HG03442 (cell line): ENCODE measurements at regions not wholly inside any gene's neighbourhood (a gene's known extent, or its start where the extent isn't known, plus 50 kb on each side); places are given as distances from the start of the nearest gene placed in this dataset.

Experiments used
- ATAC-seq: cut with Tn5 transposase; IDR thresholded peaks from one replicate; pipeline ENCODE4 v1.9.1; 2021; ENCODE audit warnings: mild to moderate bottlenecking, moderate library complexity; ENCODE audit not compliant: unreplicated experiment

DNA sequence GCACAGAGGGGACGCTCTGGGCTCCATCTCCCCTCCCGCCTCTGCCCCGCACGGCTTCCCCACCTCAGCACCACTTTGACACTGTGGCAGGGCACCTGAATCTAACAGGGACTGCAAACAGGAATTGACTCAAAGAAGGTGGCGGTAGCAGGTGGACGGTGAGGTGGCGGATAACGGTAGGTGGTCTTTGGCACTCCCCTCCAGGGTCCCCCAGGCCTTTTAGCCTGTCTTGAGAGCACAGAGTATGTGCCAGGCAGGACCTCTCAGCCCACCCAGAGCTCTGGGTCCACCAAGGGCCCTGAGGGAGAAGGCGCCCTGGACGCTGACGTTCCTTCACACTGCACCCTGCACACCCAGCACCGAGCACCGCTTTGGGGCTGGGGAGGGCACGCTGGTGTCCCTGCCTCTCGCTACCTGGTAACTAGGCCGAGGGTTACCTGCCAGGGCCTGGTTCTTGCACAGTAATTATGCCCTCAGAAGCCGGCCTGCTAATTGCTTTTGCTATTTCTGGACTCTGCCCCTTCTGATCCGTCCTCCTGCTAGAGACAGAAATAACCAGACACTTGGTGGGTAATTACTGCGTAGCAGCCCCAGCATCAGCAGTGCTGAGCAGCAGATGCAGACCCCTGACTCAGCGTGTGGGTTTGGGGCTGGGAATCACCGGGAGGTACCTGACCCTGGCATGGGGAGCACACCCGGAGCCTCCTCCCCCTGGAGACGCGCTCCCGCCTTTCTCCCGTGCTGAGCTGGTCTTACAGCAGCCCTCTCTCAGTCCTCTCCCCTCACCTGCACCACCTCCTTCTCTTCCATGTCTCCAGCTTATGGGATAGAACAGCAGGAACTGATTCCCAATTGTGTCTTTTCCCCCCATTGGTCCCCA is 103.3 kb upstream of the B3GAT1 start:
- no peak for ATAC-seq

- no peak for ATAC-seq
Measured at GRCh38 chr11:134514354-134514951, 102.4 kb upstream of the B3GAT1 start.

DNA sequence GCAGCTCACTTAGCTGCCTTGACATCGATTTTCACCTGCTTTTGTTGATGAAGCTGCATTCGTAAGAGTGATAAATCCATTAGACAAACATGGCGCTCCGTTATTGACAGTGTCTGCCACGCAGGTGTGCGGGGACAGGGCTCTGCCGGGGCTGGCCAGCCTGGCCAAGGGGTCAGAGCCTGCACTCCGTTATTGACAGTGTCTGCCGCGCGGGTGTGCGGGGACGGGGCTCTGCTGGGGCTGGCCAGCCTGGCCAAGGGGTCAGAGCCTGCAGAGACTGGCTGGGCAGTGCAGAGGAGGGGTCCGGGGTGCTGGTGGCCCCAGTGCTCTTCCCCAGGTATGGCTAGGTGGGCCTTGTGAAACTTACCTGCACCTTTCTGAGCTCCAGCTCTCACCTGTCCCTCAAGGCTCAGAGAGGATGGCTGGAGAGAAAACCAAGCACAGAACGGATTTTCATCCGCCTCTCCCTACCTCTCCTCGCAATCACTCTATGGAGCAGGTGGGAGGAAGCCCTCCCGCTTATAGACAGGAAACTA is 101.6 kb upstream of the B3GAT1 start:
- ATAC-seq = no peak

DNA sequence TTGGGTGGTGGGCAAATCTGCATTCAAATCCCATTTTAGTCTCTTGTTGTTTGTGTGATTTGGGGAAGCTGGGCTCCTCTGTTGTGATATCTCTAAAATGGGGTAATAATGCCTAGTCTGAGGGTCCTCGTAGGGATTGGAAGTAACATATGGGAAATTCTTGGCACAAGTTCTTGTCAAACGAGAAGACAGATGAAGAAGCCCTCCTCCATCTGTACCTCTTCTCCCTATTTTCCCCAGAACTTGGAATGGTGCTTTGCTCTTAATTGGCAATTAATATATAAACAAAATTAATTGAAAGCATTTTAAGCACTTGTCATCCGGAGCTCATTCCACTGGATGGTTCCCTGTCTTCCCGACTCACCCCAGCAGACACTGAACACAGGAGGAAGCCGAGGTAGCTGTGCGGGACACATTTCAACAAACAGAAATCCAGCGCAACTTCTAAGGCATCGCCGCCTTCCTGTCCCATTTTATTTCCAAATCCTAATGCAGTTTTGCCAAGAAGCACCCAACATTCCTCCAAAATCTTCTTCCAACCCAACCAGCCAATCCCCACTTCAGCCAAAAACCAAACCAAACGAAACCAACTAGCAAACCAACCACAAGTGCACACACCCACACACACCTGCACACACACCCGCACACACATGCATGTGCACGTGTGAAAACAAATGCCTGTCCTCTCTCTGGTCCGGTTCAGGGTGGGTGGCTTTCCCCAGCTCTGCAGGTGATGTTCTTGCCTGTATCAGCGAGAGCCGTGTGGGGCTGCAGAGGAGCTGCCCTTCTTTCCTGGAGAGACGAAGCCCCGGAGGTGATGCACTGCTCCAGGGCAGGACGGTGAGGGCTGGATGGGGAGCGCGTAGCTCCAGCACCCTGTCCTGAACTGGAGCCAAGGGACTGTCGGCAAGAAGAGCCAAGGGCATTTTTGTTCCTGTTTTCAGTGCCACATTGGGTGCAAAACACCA is 100.8 kb upstream of the B3GAT1 start:
- no peak for ATAC-seq

DNA sequence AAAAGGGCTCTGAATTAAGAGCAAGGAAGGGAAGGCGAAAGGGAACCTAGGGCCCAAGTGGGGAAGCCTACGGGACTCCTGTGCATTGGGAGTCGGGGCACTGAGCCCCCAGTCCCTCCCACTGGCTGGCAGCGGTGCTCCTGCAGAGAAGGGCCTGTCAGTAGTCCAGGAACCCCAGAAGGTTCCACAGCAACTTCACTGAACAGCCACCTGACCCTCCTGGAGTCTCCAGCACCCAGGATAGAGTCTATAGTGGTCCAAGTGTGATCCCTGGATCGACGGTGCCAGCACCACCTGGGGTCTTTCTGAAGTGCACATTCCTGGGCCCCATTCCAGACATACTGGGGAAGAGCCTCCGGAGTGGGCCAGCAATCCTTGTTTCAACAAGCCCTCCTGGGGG is 100.0 kb upstream of the B3GAT1 start:
- ATAC-seq = no peak

DNA sequence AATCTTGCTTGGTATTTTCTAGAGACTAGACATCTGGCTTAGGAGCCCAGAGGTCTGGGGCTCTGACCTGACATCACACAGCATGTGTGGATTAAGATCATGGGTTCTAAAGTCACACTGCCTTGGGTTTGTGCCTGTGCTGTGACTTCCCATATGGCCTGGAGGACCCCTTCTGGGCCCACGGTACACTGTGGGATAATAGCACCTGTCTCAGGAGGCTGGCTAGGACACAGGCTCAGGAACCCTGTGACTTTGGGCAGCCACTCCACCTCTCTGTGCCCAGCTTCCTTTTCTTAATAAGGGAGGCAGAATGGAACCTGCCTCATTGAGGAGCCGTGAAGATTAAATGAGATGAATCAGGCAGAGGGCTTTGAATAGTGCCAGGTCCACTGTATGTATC is 99.2 kb upstream of the B3GAT1 start:
- no peak for ATAC-seq

GRCh38 chr11:134510233-134511040 is 98.4 kb upstream of the B3GAT1 start:
- ATAC-seq = no peak

- no peak for ATAC-seq
Measured at GRCh38 chr11:134509381-134510232, 97.6 kb upstream of the B3GAT1 start.

DNA sequence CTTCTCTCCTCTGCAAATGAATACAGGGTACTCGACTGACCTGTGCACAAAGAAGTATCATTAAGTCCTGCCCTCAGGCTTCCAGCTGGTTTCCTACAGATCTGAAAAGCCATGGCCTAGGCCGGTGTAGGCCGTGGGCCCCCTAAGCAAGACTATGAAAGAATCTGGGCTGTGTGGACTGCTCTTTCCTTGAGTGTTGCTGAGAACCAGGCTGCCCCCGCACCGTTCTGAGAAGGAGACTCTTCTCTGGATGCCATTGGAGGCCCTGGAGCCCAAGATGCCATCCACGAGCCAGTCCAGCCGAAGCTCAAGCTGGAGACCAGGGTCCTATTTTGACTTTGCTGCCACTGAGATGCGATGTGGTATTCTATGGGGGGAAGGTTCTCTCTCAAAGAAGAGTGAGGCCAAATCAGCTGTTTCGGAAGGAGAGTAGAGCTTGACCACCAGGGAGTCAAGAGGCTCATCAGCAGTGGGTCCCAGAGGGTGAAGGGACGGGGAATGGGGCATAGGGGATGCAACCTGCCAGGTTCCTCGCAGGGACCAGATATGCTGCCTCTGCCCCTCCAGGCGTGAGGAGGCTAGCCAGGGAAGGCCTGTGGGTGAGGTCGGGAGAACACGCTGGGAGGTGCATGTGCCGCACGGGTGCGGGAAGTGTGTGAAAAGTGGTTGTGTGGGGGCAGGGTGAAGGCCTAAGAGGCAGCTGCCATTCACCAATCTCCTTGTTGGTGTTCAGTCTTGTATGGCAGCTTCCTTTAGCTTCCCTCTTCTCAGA is 96.4 kb upstream of the B3GAT1 start:
- ATAC-seq = no peak

DNA sequence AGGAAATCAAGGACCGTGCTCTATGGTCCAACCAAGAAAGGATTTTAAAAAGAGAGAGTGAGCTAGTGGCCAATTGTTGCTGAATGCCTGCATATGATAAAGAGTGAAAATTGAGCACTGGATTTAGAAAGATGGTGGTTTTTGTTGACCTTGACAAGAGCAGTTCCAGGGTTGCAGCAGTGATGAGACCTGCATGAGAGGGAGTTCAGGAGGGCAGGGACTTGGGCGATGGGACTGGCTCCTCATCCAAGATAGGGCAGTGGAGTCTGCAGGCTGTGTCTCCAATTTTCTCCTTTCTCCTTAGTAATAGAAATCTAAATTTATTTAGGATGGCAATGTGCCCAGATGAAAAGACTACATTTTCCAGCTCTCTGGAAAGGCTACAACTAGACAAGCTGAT is 94.0 kb upstream of the B3GAT1 start:
- no peak for ATAC-seq

DNA sequence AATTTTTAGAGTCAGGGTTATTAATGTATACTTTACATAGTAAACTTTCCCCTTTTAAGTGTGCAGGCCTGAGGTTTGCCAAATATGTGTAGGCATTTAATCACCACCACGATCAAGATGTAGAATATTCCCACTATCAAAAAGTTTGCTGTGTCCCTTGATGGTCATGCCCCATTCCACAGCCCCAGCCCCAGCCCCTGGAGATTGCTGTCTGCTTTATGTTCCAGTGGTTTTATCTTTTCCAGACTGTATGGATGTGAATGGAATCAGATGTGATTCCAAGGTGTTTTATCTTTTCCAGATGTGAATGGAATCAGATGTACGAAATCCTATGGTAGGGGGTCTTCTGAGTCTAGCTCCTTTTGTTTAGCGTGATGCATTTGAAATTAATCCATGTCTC is 93.1 kb upstream of the B3GAT1 start:
- no peak for ATAC-seq

GRCh38 chr11:134504146-134504905 is 92.3 kb upstream of the B3GAT1 start:
- no peak for ATAC-seq

DNA sequence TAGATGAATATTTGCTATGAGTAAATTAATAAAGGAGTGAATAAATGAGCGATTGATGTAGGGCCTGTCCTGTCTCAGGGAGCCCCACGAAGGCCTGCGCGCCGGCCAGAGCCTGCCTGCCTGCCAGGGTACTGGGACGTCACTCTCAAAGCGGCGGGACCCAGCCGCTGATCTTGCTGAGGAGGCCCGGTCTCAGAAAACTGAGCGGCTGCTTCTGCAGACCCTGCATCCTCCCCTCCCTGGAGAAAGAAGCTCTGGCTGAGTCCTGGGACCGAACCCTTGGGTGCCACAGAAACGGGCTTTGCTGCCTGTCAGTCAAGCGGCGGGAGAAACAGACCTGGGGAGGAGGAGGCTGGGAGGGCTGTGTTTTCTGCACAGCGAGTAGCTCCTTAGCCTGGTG is 91.6 kb upstream of the B3GAT1 start:
- ATAC-seq = no peak

DNA sequence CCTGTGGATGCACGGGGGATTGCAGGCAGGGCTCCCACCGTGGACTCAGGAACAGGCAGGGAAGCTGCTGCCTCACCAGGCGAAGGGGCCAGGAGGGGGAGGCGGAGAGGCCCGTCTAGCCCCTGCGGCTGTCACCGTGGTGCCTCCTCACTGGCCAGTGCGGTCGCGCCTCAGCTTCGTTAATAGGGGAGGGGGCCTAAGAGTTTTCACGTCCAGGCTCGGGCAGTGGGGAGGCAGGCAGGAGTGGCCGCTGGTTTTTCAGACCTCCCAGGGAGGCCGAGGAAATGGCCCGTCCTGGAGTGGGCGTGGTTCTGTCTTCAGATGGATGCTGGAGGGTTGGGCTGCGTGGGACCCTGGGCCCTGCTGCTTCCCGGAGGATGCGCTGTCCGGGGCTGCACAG is 91.1 kb upstream of the B3GAT1 start:
- no peak for ATAC-seq

GRCh38 chr11:134502153-134502550 is 90.1 kb upstream of the B3GAT1 start:
- no peak for ATAC-seq

- ATAC-seq = no peak
Measured at GRCh38 chr11:134501406-134502152, 89.5 kb upstream of the B3GAT1 start.

- no peak for ATAC-seq
Measured at GRCh38 chr11:134500621-134501020, 88.6 kb upstream of the B3GAT1 start.
